ENCODE measurements at regions not wholly inside any gene's neighbourhood (a gene's known extent, or its start where the extent isn't known, plus 50 kb on each side); places are given as distances from the start of the nearest gene placed in this dataset.

DNA sequence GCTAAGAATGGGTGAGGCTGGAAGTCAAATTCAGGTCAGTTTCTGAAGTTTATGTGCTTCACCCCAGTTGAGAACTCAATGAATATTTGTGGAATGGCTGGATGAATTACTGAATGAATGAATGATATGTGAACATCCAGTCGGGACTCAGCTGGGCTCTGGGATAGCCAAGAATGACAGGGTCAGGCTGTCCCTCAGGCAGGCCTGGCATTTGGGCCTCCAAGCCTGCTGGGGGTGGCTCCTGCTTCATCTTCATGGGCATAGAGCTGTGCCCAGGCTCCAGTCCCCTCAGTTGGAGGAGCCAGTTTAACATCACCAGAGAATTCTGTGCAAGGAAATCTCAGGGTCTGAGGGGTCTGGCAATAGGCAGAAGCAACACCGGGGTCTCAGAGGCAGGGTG lies 185.8 kb downstream of the PHETA1 start:
- TF ChIP-seq, protein P1, sequence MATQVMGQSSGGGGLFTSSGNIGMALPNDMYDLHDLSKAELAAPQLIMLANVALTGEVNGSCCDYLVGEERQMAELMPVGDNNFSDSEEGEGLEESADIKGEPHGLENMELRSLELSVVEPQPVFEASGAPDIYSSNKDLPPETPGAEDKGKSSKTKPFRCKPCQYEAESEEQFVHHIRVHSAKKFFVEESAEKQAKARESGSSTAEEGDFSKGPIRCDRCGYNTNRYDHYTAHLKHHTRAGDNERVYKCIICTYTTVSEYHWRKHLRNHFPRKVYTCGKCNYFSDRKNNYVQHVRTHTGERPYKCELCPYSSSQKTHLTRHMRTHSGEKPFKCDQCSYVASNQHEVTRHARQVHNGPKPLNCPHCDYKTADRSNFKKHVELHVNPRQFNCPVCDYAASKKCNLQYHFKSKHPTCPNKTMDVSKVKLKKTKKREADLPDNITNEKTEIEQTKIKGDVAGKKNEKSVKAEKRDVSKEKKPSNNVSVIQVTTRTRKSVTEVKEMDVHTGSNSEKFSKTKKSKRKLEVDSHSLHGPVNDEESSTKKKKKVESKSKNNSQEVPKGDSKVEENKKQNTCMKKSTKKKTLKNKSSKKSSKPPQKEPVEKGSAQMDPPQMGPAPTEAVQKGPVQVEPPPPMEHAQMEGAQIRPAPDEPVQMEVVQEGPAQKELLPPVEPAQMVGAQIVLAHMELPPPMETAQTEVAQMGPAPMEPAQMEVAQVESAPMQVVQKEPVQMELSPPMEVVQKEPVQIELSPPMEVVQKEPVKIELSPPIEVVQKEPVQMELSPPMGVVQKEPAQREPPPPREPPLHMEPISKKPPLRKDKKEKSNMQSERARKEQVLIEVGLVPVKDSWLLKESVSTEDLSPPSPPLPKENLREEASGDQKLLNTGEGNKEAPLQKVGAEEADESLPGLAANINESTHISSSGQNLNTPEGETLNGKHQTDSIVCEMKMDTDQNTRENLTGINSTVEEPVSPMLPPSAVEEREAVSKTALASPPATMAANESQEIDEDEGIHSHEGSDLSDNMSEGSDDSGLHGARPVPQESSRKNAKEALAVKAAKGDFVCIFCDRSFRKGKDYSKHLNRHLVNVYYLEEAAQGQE (IDR thresholded peaks at IDR 0.05; ENCODE audit: unreplicated experiment): no peak
- TF ChIP-seq, protein P2, sequence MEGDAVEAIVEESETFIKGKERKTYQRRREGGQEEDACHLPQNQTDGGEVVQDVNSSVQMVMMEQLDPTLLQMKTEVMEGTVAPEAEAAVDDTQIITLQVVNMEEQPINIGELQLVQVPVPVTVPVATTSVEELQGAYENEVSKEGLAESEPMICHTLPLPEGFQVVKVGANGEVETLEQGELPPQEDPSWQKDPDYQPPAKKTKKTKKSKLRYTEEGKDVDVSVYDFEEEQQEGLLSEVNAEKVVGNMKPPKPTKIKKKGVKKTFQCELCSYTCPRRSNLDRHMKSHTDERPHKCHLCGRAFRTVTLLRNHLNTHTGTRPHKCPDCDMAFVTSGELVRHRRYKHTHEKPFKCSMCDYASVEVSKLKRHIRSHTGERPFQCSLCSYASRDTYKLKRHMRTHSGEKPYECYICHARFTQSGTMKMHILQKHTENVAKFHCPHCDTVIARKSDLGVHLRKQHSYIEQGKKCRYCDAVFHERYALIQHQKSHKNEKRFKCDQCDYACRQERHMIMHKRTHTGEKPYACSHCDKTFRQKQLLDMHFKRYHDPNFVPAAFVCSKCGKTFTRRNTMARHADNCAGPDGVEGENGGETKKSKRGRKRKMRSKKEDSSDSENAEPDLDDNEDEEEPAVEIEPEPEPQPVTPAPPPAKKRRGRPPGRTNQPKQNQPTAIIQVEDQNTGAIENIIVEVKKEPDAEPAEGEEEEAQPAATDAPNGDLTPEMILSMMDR (conservative IDR thresholded peaks at IDR 0.05; ENCODE audit: low read depth in 2 of 2): no peak
